Stimulated activated naive CD8-positive, alpha-beta T cell treated with anti-CD3 and anti-CD28 coated beads, Interleukin-15, Interleukin-2, amounts not matched to agents 100 U/mL and 50 U/mL, for 24 hours (primary cell): ENCODE measurements at regions not wholly inside any gene's neighbourhood (a gene's known extent, or its start where the extent isn't known, plus 50 kb on each side); places are given as distances from the start of the nearest gene placed in this dataset.

Experiments
- ATAC-seq: fragments of 150-1000 bp; cut with Tn5 transposase; one replicate; pipeline ENCODE4 v1.10.0; 2021
- DNase-seq: peaks from one replicate; pipeline ENCODE4 v3.0.0; 2021

DNA sequence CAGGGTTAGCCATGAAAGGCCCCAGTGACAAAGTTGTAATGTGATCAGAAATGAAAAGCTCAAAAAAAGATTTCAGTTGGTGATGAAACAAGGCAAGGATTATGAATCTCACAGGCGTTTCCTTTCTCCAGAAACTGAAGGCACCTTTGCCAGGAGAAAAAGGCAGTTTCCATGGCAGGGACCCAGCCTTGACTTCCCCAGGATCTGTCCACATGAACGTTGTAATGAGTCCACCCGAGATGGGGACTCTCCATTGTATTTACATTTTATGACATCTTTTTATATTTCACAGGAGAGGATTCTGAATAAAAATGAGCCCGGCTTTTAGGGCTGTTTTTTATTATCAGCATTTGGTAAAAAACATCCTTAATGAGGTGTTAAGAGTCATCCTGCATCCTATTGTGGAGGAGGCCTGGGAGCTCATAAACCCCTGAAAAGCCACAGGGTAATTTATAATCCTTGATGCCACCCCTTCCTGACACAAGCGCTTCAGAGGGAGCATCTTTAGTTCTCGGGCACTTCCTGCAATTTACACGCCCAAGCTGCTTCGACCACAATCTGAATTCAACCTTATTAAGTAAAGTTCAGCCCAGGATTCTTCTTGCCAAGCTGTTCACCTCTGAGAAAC is 74.1 kb upstream of the SALL4 start:
- ATAC-seq (no peak), DNase-seq (no peak)

DNA sequence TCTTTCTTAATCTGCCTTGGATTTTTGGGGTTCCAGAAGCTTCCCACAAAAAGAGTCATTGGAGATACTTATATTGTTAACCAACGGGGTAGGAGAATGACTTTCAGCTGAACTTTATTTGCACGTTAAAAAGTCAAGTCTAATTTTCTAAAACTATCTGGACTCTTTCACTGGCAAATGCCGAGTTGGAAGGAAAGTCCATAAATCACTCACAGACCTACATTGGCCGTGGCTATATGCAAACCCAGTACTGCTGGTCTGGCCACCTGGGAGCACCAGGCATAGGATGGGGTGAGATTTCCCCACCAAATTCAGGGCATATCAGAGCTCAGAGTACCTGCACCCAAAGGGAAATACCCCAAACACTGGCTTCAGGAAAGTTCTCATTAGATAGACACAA is 71.3 kb upstream of the SALL4 start:
- no peak for DNase-seq
- ATAC-seq = no peak

DNA sequence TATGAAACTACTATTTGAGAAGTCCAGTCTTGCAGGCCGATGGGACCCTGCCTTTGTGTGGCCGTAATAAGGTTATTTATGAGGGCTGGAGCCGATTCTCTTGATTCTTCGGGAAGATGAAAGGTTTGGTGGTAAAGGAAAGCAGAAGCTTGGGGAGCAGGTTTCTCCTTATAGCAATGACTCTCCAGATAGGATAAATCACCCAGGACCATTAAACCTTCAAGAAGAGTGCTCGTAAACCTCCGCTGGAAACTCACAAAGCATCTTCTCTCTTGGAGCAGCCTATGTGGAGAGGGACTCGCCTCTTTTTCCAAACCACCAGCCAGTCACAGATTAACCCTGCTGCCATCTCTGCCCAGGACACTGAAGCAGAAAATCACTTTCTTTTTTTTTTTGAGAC is 69.6 kb upstream of the SALL4 start:
- DNase-seq = no peak
- no peak for ATAC-seq

DNA sequence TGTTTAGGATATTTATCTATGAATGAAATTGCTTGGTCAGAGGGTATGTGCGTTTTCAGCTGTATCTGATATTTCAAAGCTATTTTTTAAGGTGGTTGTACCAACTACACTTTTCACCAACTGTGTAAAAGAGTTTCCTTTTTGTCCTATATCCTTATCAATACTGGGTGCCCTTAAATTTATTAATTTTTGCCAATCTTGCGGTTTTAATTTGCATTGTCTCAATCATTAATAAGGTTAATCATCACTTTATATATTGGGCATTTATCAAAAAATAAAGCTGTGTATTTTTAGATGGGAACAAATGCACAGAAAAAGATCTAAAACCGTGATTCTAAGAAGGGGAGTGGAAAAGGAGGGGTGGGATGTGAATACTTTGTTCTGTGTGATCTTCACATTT is 66.7 kb upstream of the SALL4 start:
- DNase-seq (no peak), ATAC-seq (no peak)

DNA sequence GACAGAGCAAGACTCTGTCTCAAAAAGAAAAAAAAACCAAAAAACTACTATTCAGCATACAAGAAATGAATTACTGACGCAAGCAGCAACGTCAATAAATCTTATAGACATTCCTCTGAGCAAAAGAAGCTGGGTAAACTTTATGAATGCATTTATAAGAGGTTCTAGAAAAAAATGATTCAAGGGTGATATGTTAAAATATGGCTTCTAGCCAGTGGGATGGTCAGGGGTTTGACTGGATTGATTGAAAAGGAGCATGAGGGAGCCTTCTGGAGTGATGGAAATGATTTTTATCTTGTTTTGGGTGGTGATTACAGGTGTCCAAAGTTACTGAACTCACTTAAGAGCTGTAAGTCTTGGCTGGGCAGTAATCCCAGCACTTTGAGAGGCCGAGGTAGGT is 64.9 kb upstream of the SALL4 start:
- no peak for DNase-seq
- no peak for ATAC-seq

DNA sequence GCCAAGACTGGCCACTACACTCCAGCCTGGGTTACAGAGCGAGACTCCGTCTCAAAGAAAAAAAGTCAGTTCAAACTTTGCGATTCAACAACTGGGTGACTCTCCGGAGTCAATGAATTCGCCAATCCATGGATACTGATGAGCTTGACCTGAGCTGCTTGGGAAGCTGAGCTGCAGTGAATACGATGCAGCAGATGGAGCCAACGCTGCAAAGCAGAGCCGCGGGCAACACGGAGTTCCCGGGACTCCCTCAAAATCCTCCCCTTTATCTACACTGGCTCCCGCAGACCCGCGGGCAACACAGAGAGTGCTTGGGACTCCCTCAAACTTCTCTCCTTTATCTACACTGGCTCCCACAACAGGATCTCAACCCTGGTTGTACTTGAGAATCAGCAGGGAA is 62.6 kb upstream of the SALL4 start:
- DNase-seq (no peak), ATAC-seq (no peak)

DNA sequence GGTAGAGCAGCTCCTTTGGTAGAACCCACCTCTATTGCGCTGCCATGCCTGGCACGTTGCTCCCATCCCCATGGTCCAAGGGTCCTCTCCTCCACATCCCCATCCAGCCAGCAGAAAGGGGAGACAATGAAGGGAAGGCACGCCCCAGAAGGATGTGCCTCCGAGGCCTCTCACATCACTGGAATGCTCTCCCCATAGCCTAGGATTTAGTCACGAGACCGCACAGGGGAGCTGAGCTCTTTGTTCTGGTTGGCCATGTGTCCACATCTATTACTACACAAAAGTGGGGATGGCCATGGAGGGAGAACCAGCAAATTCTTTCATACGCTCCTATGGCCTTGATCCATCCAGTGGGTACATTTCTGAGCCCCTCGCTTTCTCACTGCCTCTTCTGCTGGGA is 60.5 kb upstream of the SALL4 start:
- ATAC-seq (no peak), DNase-seq (no peak)

DNA sequence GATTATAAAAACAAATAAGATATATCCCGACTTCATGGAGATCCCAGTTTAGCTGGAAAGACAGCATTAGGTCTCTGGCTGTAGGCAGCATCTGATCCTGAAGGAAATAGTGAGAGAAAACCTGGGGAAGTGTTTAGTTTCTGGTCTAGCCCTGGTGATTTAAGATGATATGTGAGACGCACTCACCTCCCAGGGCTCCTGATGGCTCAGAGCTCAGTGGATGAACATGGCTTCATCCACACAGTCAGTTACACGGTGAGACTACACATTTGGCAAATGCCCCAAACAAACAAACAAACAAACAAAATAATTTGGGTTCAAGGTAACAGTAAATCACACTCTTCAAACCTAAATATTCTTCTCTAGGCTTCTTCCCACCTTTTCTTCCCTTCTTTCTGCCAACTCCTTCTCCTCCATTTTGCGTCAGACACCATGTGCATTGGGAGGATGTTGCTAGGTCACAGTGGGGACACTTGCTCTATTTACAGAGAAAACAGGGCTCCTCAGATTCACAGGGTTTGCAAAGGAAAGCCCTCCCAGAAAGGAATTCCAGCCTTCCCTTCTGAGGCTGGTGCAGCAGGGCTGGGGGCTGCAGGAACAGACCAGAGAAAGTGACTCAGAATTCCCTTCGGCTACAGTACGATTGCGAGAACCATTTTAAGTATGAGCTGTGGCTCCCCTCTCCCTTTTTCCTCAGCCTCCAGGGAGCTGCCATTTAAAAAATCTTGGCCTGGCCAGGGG is 59.6 kb upstream of the SALL4 start:
- DNase-seq = no peak

DNA sequence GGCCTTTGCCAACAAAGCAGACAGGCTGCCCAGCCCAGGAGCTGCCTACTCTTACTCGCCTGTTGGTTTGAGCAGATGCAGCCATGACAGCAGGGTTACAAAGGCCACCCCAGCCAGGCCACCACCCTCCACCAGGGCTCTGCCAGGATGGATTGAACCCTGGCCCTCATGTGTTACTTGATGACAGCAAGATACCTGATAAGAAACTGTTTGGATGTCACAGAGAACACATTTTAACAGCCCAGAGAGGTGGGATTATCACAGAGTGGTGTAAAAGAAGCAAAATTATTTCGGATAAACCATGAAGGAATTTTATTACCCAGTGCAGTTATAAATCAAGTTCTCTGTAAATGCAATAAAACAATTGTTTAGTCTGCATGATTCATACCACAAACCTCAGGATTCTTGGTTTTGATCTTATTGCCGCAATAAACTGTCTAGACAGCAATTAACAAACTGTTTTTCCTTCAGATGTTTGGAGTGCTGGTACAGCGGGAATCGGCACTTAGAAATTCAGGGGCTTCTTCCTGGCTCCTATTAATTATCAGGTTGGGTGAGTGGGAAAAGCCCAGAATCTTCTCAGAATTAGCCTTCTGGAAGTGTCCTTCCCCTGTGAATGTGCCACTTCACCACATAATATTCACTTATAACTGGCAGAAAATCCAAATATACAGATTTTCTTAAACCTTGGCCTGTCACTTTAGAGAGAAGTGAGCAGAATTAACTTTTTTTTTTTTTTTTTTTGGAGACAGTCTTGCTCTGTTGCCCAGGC is 58.0 kb upstream of the SALL4 start:
- ATAC-seq (no peak), DNase-seq (no peak)

More for the DNA sequence above, 59.6 kb upstream of the SALL4 start:
- no peak for ATAC-seq

DNA sequence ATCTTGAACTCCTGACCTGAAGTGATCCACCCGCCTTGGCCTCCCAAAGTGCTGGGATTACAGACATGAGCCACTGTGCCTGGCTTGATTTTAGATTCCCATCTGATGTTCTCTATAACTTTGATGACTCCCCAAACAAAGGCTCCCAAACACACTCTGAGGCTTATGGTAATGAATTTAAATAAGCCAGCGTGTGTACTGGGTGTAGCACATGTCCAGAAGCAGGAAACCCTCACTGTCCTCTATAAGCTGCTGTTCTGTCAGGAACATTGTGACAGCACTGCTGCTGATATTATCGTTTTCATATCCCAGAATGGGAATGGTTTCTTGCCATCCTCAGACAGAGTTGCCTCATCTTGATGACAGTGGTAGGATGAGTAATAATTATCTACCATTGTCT is 54.1 kb upstream of the SALL4 start:
- no peak for ATAC-seq
- no peak for DNase-seq

DNA sequence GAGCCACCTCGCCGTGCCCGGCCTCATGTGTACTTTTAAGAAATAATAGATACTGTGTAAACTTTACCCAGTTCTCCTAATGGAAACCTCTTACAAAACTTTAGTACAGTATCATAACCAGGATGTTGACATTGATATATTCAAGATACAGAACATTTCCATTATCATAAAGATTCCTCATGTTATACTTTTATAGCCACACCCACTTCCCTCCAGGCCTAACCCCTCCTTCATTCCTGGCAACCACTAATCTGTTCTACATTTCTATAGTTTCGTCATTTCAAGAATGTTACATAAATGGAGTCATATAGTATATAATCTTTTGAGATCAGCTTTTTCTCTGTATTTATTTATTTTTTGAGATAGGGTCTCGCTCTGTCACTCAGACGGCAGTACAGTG is 52.6 kb upstream of the SALL4 start:
- DNase-seq = no peak
- no peak for ATAC-seq
